ENCODE measurements at regions not wholly inside any gene's neighbourhood (a gene's known extent, or its start where the extent isn't known, plus 50 kb on each side); places are given as distances from the start of the nearest gene placed in this dataset.

- no peaks in the 10 kb centered on the region for H3K9me3 ChIP-seq (ENCODE audit: control insufficient read depth, insufficient read depth, low read depth, low read length)
- no peak overlapping the region for H3K27ac ChIP-seq (ENCODE audit: low read length)
- H3K4me1 ChIP-seq (ENCODE audit: control insufficient read depth, insufficient read depth, low read length), result no peaks in the 10 kb centered on the region
- ATAC-seq (no peak), DNase-seq (ENCODE audit: low read depth, low spot score) (no peak)
- H3K36me3 ChIP-seq (ENCODE audit: control insufficient read depth, insufficient read depth, low read length), result no peaks in the 10 kb centered on the region
- CTCF ChIA-PET, result no interaction called here
- no TSS peak for BruUV-seq (replicated peaks)
- in situ Hi-C loops (cut with HindIII; ENCODE audit: low pct_unique_long_range_greater_than_20kb, low sequenced_read_pairs) (no loop called here), intact Hi-C loops (cut with micrococcal nuclease; ENCODE audit: unreplicated experiment) (no loop called here)
- POLR2A ChIA-PET, result no interaction called here
- no peaks in the 10 kb centered on the region for H3K27me3 ChIP-seq (ENCODE audit: control insufficient read depth, insufficient read depth, low read length)
- TF ChIP-seq TCF7L2 (IDR thresholded peaks at IDR 0.05; ENCODE audit: low read depth, low read length) (no peak), POLR2AphosphoS5 (IDR thresholded peaks at IDR 0.05; ENCODE audit: low read depth, low read length) (no peak), CTCF (IDR thresholded peaks at IDR 0.05) (no peak), SIN3A (IDR thresholded peaks at IDR 0.05; ENCODE audit: borderline replicate concordance, insufficient read depth, low read depth, low read length) (no peak)
- TF ChIP-seq, protein P1, sequence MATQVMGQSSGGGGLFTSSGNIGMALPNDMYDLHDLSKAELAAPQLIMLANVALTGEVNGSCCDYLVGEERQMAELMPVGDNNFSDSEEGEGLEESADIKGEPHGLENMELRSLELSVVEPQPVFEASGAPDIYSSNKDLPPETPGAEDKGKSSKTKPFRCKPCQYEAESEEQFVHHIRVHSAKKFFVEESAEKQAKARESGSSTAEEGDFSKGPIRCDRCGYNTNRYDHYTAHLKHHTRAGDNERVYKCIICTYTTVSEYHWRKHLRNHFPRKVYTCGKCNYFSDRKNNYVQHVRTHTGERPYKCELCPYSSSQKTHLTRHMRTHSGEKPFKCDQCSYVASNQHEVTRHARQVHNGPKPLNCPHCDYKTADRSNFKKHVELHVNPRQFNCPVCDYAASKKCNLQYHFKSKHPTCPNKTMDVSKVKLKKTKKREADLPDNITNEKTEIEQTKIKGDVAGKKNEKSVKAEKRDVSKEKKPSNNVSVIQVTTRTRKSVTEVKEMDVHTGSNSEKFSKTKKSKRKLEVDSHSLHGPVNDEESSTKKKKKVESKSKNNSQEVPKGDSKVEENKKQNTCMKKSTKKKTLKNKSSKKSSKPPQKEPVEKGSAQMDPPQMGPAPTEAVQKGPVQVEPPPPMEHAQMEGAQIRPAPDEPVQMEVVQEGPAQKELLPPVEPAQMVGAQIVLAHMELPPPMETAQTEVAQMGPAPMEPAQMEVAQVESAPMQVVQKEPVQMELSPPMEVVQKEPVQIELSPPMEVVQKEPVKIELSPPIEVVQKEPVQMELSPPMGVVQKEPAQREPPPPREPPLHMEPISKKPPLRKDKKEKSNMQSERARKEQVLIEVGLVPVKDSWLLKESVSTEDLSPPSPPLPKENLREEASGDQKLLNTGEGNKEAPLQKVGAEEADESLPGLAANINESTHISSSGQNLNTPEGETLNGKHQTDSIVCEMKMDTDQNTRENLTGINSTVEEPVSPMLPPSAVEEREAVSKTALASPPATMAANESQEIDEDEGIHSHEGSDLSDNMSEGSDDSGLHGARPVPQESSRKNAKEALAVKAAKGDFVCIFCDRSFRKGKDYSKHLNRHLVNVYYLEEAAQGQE (IDR thresholded peaks at IDR 0.05; ENCODE audit: insufficient read depth in 1 of 2, low read depth in 2 of 2, low read length in 1 of 2), result no peak
- H3K4me3 ChIP-seq (ENCODE audit: low read depth in 2 of 2, low read length in 2 of 2), result no peak overlapping the region
Observed at GRCh38 chr3:166324401-166324800, 487.2 kb upstream of the BCHE start.

GRCh38 chr3:166322391-166322790 lies 485.2 kb upstream of the BCHE start:
- Histone ChIP-seq H3K9me3 (ENCODE audit: control insufficient read depth, insufficient read depth, low read depth, low read length) (no peaks in the 10 kb centered on the region), H3K27ac (ENCODE audit: low read length) (no peak overlapping the region), H3K4me1 (ENCODE audit: control insufficient read depth, insufficient read depth, low read length) (no peaks in the 10 kb centered on the region), H3K4me3 (ENCODE audit: low read depth in 2 of 2, low read length in 2 of 2) (no peak overlapping the region), H3K27me3 (ENCODE audit: control insufficient read depth, insufficient read depth, low read length) (no peaks in the 10 kb centered on the region), H3K36me3 (ENCODE audit: control insufficient read depth, insufficient read depth, low read length) (no peaks in the 10 kb centered on the region)
- DNase-seq (ENCODE audit: low read depth, low spot score) (no peak), ATAC-seq (no peak)
- BruUV-seq (replicated peaks), result no TSS peak
- intact Hi-C loops (cut with micrococcal nuclease; ENCODE audit: unreplicated experiment) (no loop called here), in situ Hi-C loops (cut with HindIII; ENCODE audit: low pct_unique_long_range_greater_than_20kb, low sequenced_read_pairs) (no loop called here)
- TF ChIP-seq SIN3A (IDR thresholded peaks at IDR 0.05; ENCODE audit: borderline replicate concordance, insufficient read depth, low read depth, low read length) (no peak), POLR2AphosphoS5 (IDR thresholded peaks at IDR 0.05; ENCODE audit: low read depth, low read length) (no peak), TCF7L2 (IDR thresholded peaks at IDR 0.05; ENCODE audit: low read depth, low read length) (no peak), CTCF (IDR thresholded peaks at IDR 0.05) (no peak)
- TF ChIP-seq, protein P1 (IDR thresholded peaks at IDR 0.05; ENCODE audit: insufficient read depth in 1 of 2, low read depth in 2 of 2, low read length in 1 of 2), result no peak
- POLR2A ChIA-PET, result no interaction called here
- CTCF ChIA-PET, result no interaction called here
